SK-N-MC (cell line): ENCODE measurements at regions not wholly inside any gene's neighbourhood (a gene's known extent, or its start where the extent isn't known, plus 50 kb on each side); places are given as distances from the start of the nearest gene placed in this dataset.

Experiments
- EZH2 ChIP-seq: fragments of 200-600 bp; sonication (generic); IDR thresholded peaks from one replicate; pipeline ENCODE4 v1.6.1; 2017; ENCODE audit warnings: antibody characterized with exemption
- POLR2AphosphoS5 ChIP-seq: IDR thresholded peaks from 2 replicates; pipeline ENCODE4 v1.6.1; 2012; ENCODE audit warnings: mild to moderate bottlenecking, low read depth, low read length, borderline replicate concordance

- TF ChIP-seq EZH2 = no peak
- no peak for TF ChIP-seq POLR2AphosphoS5
These were observed 428.2 kb upstream of the IRX4 start for GRCh38 chr5:2310946-2311345.
